GM18858 (cell line): ENCODE measurements at regions not wholly inside any gene's neighbourhood (a gene's known extent, or its start where the extent isn't known, plus 50 kb on each side); places are given as distances from the start of the nearest gene placed in this dataset.
A peak's percentile ranks its signal among the peaks of the same experiment; 100 is the strongest.
"Not testable (repeated sequence)": the region's sequence is repeated elsewhere in the genome, so short reads cannot be mapped to it uniquely, and the experiment has no call there.

Source experiments
- ATAC-seq: cut with Tn5 transposase; IDR thresholded peaks from one replicate; pipeline ENCODE4 v1.9.1; 2021; ENCODE audit not compliant: unreplicated experiment

DNA sequence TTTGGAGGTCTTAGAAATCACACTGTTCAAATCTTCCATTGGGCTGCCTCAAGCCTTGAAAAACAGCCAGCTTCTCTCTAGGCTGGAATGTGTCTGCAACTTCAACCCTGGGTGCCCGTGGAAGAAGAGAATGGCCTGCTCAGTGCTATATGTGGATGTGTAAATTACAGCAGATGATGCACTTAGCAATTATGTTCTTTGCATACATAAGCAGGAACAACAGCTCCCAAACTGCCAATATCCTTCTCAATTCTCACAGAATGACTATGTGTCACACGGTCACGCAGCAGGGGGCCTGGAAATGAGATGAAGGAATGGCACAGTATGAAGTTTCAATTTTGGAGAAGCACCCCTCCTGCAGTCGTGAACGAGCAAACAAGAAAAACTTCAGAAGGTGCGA, 175.2 kb upstream of the SMARCA2 start:
- no peak for ATAC-seq

DNA sequence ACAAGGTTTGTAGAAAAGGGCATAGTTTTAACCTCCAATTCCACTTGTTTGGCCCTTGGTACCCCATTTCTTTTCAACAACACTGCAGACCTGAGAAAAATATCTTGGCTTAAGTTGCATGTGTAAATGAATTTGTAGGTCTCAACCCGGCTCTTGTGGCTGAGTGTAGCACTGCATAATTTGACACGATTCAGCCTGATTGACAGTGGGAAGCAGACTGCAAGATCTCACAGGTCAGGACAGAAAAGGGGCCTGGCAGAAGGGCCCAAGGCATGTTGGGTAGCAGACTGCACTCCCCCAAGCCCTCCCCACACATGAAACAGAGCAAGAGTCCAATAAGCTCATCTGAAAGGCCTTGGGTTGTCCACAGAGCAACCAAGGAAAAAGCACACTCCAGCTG, 169.7 kb upstream of the SMARCA2 start:
- no peak for ATAC-seq

DNA sequence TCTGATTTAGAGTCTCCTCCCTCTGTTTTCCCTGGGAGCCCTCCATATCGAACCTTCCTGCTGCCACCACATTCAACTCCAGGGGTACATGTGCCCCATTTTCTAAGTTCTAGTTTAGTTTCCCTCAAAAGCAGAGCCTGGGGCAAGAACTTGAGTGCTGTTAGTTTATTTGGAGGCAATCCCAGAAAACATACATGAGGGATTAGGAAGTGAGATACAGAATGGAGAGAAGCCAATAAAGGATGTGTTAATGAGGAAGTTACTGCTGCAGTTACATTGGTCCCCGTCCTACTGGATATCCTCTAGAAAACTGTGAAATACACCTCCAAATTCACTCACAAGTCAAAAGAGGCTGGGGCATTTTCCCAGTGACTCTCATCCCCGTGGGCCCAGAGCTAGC, 159.4 kb upstream of the SMARCA2 start:
- ATAC-seq = no peak

DNA sequence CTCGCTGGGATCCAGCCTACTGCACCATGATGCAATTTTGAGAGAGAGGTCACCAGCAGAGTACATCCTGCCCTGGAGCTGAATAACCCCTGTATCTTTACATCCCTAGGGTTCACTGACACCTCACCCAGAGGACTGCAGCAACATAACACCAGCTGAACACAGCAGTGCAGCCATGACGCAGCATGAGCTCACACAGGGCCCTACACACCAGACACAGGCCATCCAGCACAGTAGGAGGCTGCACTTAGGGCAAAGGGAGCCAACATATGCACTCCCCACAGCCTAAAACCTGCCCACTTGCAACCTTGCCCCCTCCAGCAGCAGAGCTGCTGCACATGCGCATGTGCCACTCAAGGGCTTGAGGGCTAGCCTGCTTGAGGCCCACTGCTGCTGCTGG, 157.3 kb upstream of the SMARCA2 start:
- ATAC-seq = no peak

DNA sequence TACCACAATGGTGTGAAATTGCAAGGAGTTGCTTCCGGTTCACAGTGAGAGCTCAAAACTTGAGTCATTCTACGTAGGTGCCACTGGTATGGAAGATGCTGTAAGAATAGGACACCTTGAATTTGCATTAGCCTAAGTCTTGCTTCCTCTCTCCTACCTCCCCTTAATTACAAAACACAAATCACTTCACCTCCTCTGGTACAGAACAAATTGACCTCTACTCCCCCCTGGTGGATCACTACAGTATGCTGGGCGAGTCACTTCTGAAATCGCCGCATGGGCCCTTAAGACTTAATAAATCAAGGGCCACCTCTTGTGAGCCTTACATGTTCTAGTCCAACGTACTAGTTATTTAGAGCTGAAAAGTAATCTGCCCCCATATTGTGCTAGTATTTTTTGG, 145.3 kb upstream of the SMARCA2 start:
- peak; percentile 79 for ATAC-seq

DNA sequence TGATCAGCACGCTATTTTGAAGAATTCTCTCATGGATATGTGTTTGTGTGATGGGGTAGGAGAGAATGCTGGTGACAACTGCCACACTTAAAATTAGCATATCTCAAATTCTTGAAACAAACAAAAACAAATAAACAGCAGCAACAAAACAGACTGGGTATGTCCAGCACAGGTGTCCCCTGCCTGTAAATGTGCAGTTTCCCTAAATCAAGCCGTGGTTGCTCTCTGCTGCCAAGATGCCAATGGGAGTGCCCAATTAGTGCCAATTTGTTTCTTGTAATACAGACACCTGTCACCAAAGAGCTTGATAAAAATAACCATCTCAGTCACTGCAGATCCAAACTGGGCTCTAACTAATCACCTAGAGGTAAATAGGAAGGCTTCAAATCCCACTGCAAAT, 144.2 kb upstream of the SMARCA2 start:
- no peak for ATAC-seq

DNA sequence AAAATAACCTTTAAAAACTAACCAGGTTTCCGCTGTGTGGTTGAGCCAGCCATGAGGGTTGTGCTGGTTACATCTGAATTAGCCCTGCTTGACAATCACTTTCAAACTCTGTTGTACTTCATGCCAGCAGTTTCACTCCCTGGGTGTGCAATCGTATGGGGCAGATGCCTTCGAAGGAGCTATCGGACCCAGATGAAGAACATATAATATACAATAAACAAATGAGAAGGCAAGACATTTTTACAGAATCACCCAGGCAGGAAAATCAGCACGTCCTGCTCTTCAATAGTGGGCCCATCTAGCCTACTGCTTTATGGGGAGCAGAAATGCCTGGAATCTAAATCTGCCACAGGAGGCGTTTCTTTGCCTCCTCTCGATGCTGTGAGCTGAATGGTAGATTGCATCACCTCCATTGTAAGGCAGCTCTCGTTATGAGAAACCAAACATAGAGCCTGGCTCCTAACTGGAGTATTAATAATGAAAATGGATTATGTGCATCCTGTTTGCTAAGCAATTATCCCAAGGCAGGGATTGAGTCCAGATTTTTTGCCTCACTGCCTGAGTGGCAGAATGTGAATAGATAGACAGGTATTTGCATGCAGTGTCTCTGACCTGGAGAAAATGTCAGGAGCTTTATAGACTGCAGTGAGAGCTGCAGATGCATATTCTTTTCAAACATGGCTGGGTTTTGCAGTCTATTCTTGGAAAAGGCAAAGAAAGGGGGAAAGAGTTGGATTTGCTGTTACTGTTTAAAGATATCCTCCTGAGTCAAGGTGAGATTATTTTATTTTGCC, 143.3 kb upstream of the SMARCA2 start:
- ATAC-seq = no peak

DNA sequence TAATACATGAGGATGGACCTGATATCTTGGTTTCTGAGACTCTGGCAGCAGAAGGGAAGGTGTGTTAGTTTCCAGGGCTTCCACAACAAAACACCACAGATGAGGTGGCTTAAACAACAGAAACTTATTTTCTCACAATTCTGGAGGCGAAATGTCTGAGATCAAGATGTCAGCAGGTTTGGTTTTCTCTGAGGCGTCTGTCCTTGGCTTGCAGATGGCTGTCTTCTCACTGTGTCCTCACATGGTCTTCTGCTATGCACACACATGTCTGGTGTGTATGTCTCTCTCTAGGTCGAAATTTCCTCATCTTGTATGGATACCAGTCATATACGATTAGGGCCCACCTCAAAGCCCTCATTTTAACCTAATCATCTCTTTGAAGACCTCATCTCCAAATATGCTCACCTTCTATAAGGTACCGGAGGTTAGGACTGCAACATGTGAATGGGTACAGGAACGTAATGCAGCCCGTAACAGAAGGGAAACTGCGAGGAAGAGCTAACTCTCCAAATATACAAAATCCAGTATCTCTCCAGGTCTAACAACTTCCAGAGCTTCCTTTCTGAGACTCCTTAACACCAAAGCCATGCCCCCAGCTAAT, 139.8 kb upstream of the SMARCA2 start:
- ATAC-seq = no peak

DNA sequence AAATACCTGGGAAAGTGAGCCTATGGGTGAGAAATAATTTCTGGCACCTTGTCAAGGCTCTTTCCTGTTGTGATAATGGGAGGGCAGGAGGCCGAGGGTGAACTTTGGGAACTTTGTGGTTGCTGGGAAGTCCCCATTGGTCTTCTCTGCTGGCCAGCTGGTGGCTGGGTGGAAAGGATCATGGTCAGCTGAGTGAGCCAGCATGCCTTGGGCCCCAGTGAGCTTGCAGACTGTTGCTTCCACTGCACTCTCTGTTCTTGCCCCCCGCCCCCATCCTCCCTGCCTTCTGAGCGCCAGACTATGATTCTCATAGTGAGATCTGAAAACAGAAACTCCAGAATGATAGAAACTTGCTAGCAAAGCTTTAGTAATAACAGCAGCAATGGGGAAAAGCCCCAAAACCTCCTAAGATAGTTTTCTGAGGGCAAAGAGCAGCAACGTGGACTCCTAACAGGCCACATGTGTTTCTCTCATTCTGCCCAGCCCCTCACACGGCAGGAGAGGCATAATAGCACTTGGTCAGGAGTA, 139.2 kb upstream of the SMARCA2 start:
- ATAC-seq = peak; percentile 51

DNA sequence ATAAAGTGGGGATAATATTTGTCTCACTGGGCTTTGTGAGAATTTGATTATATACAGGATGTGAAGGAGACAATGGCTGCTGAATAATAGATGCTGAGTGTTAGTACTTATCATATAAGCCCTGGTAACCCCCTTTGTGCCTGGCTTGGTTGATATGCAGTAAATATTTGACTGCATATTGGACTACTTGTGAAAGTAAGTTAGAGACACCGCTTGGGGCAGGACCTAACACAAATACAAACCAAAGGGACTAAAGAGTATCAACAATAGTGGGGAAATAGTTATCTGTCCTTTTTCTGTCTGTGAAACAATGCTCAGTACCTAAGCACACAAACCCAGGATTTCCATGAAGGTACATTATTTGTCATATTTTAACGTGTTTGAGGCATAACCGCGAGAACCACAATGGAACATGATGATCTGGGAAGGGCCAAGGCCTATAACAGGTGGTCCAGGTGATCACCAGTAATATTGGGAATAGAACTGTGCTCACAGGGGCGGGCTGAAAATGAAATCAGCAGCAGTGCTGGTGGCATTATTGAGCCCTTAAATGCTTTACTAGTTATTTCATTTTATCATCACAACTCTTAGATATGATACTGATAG, 138.2 kb upstream of the SMARCA2 start:
- ATAC-seq = no peak

DNA sequence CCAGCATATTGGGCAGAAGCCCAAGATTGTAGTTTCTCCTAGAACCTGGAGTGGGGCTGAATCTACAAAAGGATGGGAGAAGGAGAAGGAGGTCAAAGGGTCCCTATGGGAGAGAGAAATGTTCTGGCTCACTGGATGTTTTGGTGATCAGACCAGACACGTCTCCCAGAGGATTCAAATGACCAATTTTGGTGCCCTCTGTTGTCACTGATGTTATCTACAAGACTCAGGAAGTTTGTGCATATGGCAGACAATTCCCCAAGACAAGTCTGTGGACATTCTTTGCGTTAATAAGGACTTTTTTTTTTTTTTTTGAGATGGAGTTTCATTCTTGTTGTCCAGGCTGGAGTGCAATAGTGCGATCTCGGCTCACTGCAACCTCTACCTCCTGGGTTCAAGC, 137.2 kb upstream of the SMARCA2 start:
- ATAC-seq = no peak

DNA sequence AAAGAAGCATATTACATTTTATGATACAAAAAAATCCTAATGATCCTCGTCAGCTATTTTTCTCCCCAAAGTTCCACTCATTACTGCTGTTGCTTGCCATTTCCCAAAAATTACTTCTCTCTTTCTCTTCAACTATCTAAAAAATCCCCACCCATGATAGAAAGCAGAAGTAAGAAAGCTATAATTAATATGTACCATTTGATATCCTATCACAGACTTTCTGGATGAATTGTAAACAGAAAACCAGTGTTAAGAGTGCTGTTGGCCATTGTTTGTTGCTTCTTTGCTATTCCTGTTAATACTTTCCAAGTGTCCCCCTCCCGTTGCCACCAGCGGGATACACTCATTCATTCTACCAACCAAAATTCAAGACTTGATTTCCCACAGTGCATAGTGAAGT, 136.3 kb upstream of the SMARCA2 start:
- ATAC-seq = no peak

DNA sequence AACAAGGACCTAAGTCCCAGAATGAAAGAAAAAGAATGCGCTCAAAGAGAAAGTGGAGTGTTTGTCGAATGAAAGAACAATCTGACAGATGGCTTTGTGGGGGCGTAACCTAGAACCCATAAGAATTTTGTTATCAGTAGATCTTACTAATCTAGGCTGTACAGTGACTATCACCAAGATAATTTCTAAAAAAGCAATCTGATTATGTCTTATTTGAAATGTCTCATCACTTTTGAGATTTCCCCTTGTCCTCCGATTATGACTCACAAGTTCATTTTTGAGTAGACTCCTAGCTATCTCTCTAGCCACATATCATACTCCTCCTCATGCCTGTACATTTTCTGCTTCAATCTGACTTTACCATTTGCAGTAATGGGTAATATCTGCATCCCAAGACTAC, 135.6 kb upstream of the SMARCA2 start:
- peak; percentile 41 for ATAC-seq

DNA sequence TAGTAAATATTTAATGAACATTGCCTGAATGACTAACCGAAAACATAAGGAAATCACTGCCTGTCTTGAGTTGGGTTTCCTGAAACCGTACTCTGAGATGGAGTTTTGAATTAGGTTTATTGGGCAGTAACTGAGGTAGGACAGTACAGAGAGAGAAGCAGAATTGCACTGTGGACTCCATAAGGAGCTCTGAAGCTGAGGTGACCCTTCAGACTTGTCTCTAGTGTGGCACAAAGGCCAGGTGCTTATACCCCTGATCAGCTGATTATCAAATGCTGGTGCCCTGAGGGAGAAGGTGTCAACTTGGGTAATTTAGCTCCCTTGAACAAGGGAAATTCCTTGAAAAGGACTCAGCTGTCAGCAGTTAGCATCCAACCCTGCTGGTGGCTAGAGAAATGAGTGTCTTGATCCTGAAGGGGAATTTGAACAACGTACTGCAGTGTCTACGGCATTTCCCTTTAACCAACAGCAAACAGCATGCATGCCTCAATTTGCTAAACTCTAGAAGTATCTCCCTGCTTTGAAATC, 135.0 kb upstream of the SMARCA2 start:
- ATAC-seq = no peak

DNA sequence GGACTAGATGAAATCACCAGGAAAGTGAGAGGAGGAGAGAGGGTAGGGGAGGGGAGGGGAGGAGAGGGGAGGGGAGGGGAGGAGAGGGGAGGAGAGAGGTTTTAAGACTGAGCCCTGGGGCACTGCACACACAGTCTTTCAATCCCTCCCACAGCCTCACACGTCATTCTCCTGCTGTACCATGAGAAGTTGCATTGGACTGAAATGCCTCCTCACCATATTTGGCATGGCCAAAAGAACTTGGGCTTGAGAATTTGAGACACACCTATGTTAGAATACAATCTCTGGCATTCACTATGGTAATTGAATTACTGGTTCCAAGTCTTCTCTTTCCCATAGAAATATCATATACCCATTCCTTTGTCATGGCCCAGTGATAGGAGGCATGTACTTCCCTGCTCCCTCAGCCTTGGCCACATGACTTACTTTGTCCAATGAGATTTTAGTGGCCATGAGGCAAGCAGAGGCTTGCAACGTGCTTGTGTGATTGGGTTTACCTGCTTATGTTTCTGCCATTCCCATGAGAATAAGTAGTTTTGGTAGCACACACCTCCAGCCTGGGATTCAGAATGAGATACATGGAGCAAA, 133.3 kb upstream of the SMARCA2 start:
- ATAC-seq = no peak

DNA sequence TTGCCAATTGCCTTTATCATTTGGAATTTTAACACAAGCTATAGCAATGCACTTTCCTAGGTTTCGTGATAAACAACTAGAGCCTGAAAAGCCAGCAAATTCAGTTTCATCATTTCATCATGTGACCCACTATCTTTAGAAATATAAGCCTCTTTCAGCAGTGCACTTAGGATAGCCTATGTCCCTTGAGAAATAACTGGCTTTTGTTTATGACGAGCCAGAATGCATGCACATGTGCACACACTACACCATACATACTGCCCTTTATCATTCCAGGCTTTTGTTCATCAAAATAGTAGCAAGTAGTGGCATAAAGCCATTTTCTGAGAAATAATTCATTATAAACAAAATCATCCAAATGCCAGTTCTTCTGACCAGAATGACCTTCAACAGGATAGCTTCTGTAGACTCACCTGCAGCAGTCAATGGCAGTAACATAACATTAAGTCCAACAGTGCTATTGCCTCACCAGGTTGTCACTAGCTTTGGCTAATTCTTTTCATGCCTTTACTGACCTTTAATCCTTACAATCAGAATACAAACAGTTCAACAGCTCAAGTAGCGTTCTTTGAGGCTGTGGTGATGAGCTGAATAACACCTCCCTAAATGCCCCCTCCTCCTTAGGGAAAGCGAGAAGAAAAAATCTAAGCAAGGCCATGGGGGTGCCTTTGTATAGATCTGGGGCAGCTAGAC, 132.3 kb upstream of the SMARCA2 start:
- ATAC-seq = no peak

DNA sequence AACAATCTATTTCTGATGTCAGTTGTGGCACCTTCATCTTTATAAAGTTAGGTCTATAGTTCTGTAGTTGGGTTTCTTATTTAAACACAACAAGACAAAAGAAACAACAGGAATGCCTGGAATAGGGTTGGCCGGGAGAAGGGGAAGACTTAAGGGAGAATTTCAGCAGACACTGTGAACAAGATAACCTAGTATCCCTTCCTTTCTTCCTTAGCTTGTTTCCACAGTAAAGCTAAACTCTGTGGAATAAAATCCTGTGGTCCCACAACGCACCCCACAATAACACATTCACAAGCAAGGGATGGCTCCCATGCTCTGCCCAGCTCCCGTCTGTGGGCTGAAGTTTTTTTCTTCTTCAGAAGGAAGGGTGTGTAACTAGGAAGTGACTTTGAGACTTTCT, 124.9 kb upstream of the SMARCA2 start:
- no peak for ATAC-seq

DNA sequence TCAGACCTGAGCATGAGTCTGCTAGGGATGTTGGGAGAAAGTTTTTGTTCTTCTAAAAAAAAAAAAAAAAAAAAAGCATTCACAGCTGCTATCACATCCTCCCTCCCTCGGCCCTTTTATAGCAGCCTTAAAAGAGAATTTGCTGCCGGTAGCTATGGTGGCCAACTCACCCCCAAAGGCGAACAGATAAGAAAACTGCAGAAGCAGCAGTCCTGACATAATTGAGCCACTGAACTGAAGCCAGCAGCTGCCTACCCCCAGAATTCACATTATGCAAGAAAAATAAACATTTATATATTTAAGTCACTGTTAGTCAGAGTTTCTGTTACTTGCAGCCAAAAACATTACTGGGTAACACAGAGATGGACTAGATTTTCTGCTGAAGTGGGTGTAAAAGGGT, 124.3 kb upstream of the SMARCA2 start:
- ATAC-seq = no peak

DNA sequence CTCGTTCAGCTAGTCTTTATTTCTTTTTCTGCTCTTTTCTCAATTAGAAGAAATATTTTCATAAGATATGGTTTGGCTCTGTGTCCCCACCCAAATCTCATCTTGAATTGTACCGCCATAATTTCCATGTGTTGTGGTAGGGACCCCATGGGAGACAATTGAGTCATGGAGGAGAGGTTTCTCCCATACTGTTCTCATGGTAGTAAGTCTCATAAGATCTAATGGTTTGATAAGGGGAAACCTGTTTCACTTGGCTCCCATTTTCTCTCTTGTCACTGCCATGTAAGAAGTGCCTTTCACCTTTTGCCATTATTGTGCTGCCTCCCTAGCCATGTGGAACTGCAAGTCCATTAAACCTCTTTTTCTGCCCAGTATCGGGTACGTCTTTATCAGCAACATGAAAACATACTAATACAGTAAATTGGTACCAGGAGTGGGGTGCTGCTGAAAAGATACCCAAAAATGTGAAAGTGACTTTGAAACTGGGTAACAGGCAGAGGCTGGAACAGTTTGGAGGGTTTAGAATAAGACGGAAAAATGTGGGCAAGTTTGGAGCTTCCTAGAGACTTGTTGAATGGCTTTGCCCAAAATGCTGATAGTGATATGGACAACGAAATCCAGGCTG, 112.0 kb upstream of the SMARCA2 start:
- not testable (repeated sequence) for ATAC-seq

DNA sequence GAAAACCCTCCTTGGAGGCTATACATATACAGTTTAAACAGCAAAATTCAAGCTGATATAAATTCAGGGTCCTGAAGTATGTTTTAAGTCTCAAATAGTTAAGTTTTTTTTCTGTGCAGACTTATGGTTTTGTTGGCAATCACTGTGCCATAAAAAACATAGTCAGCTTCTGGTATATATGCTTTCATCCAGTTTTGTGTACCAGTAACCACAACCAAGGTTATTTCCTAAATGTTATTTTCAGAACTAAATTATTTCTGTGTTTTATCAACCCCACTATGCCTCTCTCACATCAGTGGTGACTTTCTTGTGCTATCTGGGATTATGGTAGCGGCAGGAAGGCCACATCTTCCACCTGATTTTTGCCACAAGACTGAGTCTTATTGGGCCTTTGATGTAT, 107.7 kb upstream of the SMARCA2 start:
- no peak for ATAC-seq

DNA sequence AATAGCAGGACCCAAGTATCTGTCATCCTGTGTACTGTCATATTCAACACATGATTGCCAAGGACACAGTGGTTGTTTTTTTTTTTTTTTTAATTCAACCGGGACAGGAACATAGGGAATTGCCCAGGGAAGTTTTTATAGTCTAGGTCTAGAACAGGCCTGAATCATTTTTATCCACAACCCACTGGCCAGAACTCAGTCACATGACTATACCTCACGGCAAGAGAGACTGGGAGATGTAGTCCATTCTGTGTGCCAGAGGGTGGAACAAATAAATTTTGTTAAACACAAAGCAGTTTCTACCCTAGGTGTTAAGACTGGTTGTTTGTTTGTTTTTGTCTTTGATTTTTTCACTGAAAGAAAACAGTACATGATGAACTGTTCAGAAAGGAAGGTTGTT, 105.8 kb upstream of the SMARCA2 start:
- no peak for ATAC-seq
